IMR-90 (cell line): ENCODE measurements at regions not wholly inside any gene's neighbourhood (a gene's known extent, or its start where the extent isn't known, plus 50 kb on each side); places are given as distances from the start of the nearest gene placed in this dataset.
A peak's percentile ranks its signal among the peaks of the same experiment; 100 is the strongest.

ENCODE experiments used
- ATAC-seq: fragments of 200-7000 bp; cut with Tn5 transposase; 2 replicates; pipeline ENCODE4 v1.9.1; 2020; ENCODE audit warnings: low read depth, mild to moderate bottlenecking, moderate library complexity
- BruUV-seq: library from RNA; stranded (reverse); fragments of 400-500 nt; replicated peaks from 2 replicates; lab custom pipeline; 2021; lab: Mats Ljungman, UMichigan
- CTCF ChIA-PET: fragments of 300-600 bp; formaldehyde crosslinking; extraction: SDS; loops from one replicate; lab custom pipeline; 2021; ENCODE audit warnings: antibody characterized with exemption; lab: Yijun Ruan, JAX
- POLR2A ChIA-PET: fragments of 300-600 bp; sonication (Branson Sonifier 250); formaldehyde crosslinking; loops from one replicate; lab custom pipeline; 2022; ENCODE audit warnings: antibody characterized with exemption; ENCODE audit not compliant: unreplicated experiment; lab: Charles Lee
- DNase-seq: peaks from one replicate; pipeline ENCODE4 v3.0.0; 2013
- H2AFZ ChIP-seq: replicated peaks from 2 replicates; pipeline ENCODE3; 2013; ENCODE audit warnings: low read length, mild to moderate bottlenecking; ENCODE audit not compliant: poor library complexity
- H2AK5ac ChIP-seq: 2 replicates; pipeline ENCODE4 v1.6.1; 2013; ENCODE audit warnings: low read depth, low read length, inconsistent platforms
- H2AK9ac ChIP-seq: replicated peaks from 2 replicates; pipeline ENCODE3; 2013; ENCODE audit warnings: mild to moderate bottlenecking, low read depth, low read length, moderate library complexity; ENCODE audit not compliant: poor library complexity
- H2BK120ac ChIP-seq: 2 replicates; pipeline ENCODE4 v1.6.1; 2013; ENCODE audit warnings: low read depth, low read length, inconsistent platforms
- H2BK15ac ChIP-seq: 3 replicates; pipeline ENCODE4 v1.6.1; 2013; ENCODE audit warnings: low read depth, low read length, inconsistent platforms
- H2BK20ac ChIP-seq: 2 replicates; pipeline ENCODE4 v1.6.1; 2013; ENCODE audit warnings: low read depth, mild to moderate bottlenecking, inconsistent platforms, low read length, moderate library complexity
- H2BK5ac ChIP-seq: 2 replicates; pipeline ENCODE4 v1.6.1; 2013; ENCODE audit warnings: mild to moderate bottlenecking, low read depth, low read length, inconsistent platforms; ENCODE audit not compliant: poor library complexity, severe bottlenecking
- H3K14ac ChIP-seq: replicated peaks from 2 replicates; pipeline ENCODE4 v1.6.1; 2013; ENCODE audit warnings: low read depth, low read length, inconsistent platforms
- H3K18ac ChIP-seq: 2 replicates; pipeline ENCODE4 v1.6.1; 2013; ENCODE audit warnings: low read depth, low read length, control low read depth
- H3K23ac ChIP-seq: 2 replicates; pipeline ENCODE4 v1.6.1; 2013; ENCODE audit warnings: low read depth, low read length, inconsistent platforms
- H3K27ac ChIP-seq: 2 replicates; pipeline ENCODE4 v1.5.1; 2013; ENCODE audit warnings: mild to moderate bottlenecking, control low read depth, low read length; ENCODE audit not compliant: insufficient read depth
- H3K27me3 ChIP-seq: 2 replicates; pipeline ENCODE4 v1.6.1; 2013; ENCODE audit warnings: low read length; ENCODE audit not compliant: control insufficient read depth, insufficient read depth
- H3K36me3 ChIP-seq: 2 replicates; pipeline ENCODE4 v1.6.1; 2013; ENCODE audit warnings: low read length, mixed read lengths; ENCODE audit not compliant: control insufficient read depth, insufficient read depth
- H3K4ac ChIP-seq: 2 replicates; pipeline ENCODE4 v1.6.1; 2013; ENCODE audit warnings: low read depth, low read length, inconsistent platforms
- H3K4me1 ChIP-seq: 2 replicates; pipeline ENCODE4 v1.6.1; 2013; ENCODE audit warnings: low read length, mixed read lengths; ENCODE audit not compliant: control insufficient read depth, insufficient read depth
- H3K4me2 ChIP-seq: 2 replicates; pipeline ENCODE4 v1.6.1; 2013; ENCODE audit warnings: low read depth, mild to moderate bottlenecking, control low read depth, low read length, moderate library complexity
- H3K4me3 ChIP-seq: 2 replicates; pipeline ENCODE4 v1.5.1; 2013; ENCODE audit warnings: low read depth, mild to moderate bottlenecking, control low read depth, low read length, moderate library complexity; ENCODE audit not compliant: insufficient read depth
- H3K56ac ChIP-seq: 2 replicates; pipeline ENCODE4 v1.6.1; 2013; ENCODE audit warnings: low read length, inconsistent platforms; ENCODE audit not compliant: insufficient read depth; ENCODE audit errors: extremely low read depth
- H3K79me1 ChIP-seq, 2 experiments: 2 replicates each; pipeline ENCODE4 v1.6.1; 2013; ENCODE audit warnings: low read length in 2 of 2, inconsistent platforms in 1 of 2, low read depth in 1 of 2
- H3K9ac ChIP-seq: 2 replicates; pipeline ENCODE4 v1.6.1; 2013; ENCODE audit warnings: low read depth, low read length, control low read depth
- H3K9me1 ChIP-seq: 2 replicates; pipeline ENCODE4 v1.6.1; 2013; ENCODE audit warnings: low read length, inconsistent platforms; ENCODE audit not compliant: insufficient read depth
- H3K9me3 ChIP-seq: 2 replicates; pipeline ENCODE4 v1.6.1; 2013; ENCODE audit warnings: low read length; ENCODE audit not compliant: control insufficient read depth, insufficient read depth
- H4K20me1 ChIP-seq: 2 replicates; pipeline ENCODE4 v1.6.1; 2013; ENCODE audit warnings: low read length, inconsistent platforms; ENCODE audit not compliant: insufficient read depth
- H4K5ac ChIP-seq: 2 replicates; pipeline ENCODE4 v1.6.1; 2013; ENCODE audit warnings: mild to moderate bottlenecking, low read depth, low read length, control low read depth
- H4K8ac ChIP-seq, 2 experiments: 2 replicates each; pipeline ENCODE4 v1.6.1; 2013; ENCODE audit warnings: low read depth in 2 of 2, low read length in 2 of 2, control low read depth in 1 of 2, inconsistent platforms in 1 of 2
- H4K91ac ChIP-seq: 2 replicates; pipeline ENCODE4 v1.6.1; 2013; ENCODE audit warnings: low read depth, low read length, inconsistent platforms; ENCODE audit not compliant: insufficient read depth
- CEBPB ChIP-seq: IDR thresholded peaks from 2 replicates; pipeline ENCODE4 v1.6.1; 2012; ENCODE audit warnings: low read depth, low read length, improper control_type of control experiment
- WGBS, 2 experiments: methylation state at CpG; one replicate each; pipeline versions ENCODE4 v1.1.5 to v1.1.7; 2013; ENCODE audit warnings: missing lambda C conversion rate in 2 of 2; ENCODE audit not compliant: insufficient read length in 1 of 2; ENCODE audit errors: extremely low coverage in 2 of 2; 5-methylcytosine and 5-hydroxymethylcytosine counted together
- dilution Hi-C: fragments of 300-500 bp; cut with HindIII; formaldehyde crosslinking; loops from one replicate; pipeline ENCODE4 v1.14.3; 2018; ENCODE audit warnings: low sequenced_read_pairs; ENCODE audit not compliant: unreplicated experiment
- in situ Hi-C: fragments of 300-500 bp; cut with MboI; formaldehyde crosslinking; loops from 3 replicates; pipeline ENCODE4 v1.14.3; 2019; ENCODE audit warnings: low sequenced_read_pairs, inconsistent platforms, mixed read lengths
- intact Hi-C: fragments of 100-400 bp; cut with micrococcal nuclease; formaldehyde crosslinking; loops from 2 replicates; pipeline ENCODE4 v1.10.0; 2022

DNA sequence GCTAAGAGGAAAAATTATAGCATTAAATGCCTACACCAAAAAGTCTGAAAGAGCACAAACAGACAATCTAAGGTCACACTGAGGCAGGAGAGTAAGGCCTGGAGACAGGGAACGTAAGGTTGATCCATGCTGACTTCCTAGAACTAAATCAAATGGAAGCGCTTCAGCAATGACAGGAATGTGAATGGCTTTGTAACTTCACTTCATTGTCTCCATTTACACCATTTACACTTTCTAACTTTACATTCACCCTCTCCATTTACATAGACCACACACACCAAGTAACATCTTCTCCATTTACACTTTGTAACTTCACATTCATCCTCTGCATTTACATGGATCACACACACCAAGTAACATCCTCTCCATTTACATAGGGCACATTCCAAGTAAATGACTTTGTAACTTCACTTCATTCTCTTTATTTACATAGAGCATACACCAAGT, 103.1 kb upstream of the SPATS2L start:
- Histone ChIP-seq H3K4me2 (no peak overlapping the region), H3K4me3 (no peak overlapping the region), H3K56ac (no peak overlapping the region), H2AFZ (no peak overlapping the region), H3K27me3 (no peaks in the 10 kb centered on the region), H2AK9ac (no peak overlapping the region), H3K18ac (peak overlapping the region; percentile 43; the same call in 1 of the 2 replicates), H4K20me1 (no peaks in the 10 kb centered on the region), H3K79me1 (no peaks in the 10 kb centered on the region), H3K27ac (no peak overlapping the region), H2AK5ac (no peak overlapping the region), H3K4me1 (no peaks in the 10 kb centered on the region; the same call in 1 of the 2 replicates), H3K23ac (no peak overlapping the region), H2BK5ac (no peak overlapping the region), H4K8ac (no peak overlapping the region), H3K9ac (no peak overlapping the region), H2BK20ac (no peak overlapping the region), H3K4ac (no peak overlapping the region), H4K91ac (no peak overlapping the region), H2BK15ac (no peak overlapping the region), H3K9me3 (no peaks in the 10 kb centered on the region), H3K14ac (0 out of 2 replicates have a peak overlapping the region, but pooled peaks have one; percentile 13), H3K9me1 (no peaks in the 10 kb centered on the region), H2BK120ac (no peak overlapping the region), H3K36me3 (no peaks in the 10 kb centered on the region), H4K5ac (no peak overlapping the region)
- DNase-seq: peak; percentile 54
- POLR2A ChIA-PET: no interaction called here
- BruUV-seq: no TSS peak
- intact Hi-C loops (loop anchor here (2.0 kb wide), 1 partner anchor 373 kb away; no protein-coding TSS in a partner anchor), dilution Hi-C loops (no loop called here), in situ Hi-C loops (no loop called here)
- ATAC-seq: peak; percentile 96
- TF ChIP-seq CEBPB: no peak
- 60% methylated on average over 1 of the region's 2 CpGs; no CpG with 5 or more reads in 1 of the 2 experiments for WGBS, 2 experiments
- CTCF ChIA-PET: no interaction called here
